CD4-positive, alpha-beta T cell treated with Interferon gamma for 1 hour (primary cell): ENCODE measurements at regions not wholly inside any gene's neighbourhood (a gene's known extent, or its start where the extent isn't known, plus 50 kb on each side); places are given as distances from the start of the nearest gene placed in this dataset.

Experiments used
- DNase-seq: peaks from one replicate; pipeline ENCODE4 v3.0.0-alpha.2; 2020

GRCh38 chr5:162325143-162325727, 257.7 kb downstream of the GABRG2 start:
- DNase-seq: no peak

GRCh38 chr5:162334944-162335343, 267.4 kb downstream of the GABRG2 start:
- no peak for DNase-seq

- DNase-seq: no peak
These were observed 292.9 kb downstream of the GABRG2 start for GRCh38 chr5:162360373-162360931.

- no peak for DNase-seq
These were observed 304.7 kb downstream of the GABRG2 start for GRCh38 chr5:162372256-162372655.

GRCh38 chr5:162377895-162378294, 310.3 kb downstream of the GABRG2 start:
- no peak for DNase-seq

- DNase-seq: no peak
These were observed 315.3 kb downstream of the GABRG2 start for GRCh38 chr5:162382839-162383238.

- DNase-seq: no peak
These were observed 316.7 kb downstream of the GABRG2 start for GRCh38 chr5:162384225-162384624.

GRCh38 chr5:162391833-162392232, 324.3 kb downstream of the GABRG2 start:
- DNase-seq: no peak

GRCh38 chr5:162392336-162392735, 324.8 kb downstream of the GABRG2 start:
- no peak for DNase-seq

- no peak for DNase-seq
These were observed 326.0 kb downstream of the GABRG2 start for GRCh38 chr5:162393534-162393933.

- no peak for DNase-seq
These were observed 340.0 kb downstream of the GABRG2 start for GRCh38 chr5:162407614-162408013.

- no peak for DNase-seq
These were observed 342.8 kb downstream of the GABRG2 start for GRCh38 chr5:162410365-162410764.

GRCh38 chr5:162429142-162429541, 361.6 kb downstream of the GABRG2 start:
- no peak for DNase-seq

GRCh38 chr5:162434281-162434680, 366.7 kb downstream of the GABRG2 start:
- DNase-seq: no peak

- no peak for DNase-seq
These were observed 368.5 kb downstream of the GABRG2 start for GRCh38 chr5:162436055-162436454.

- DNase-seq: no peak
These were observed 376.7 kb downstream of the GABRG2 start for GRCh38 chr5:162444129-162444762.

- no peak for DNase-seq
These were observed 388.5 kb downstream of the GABRG2 start for GRCh38 chr5:162456086-162456485.

- no peak for DNase-seq
These were observed 398.4 kb downstream of the GABRG2 start for GRCh38 chr5:162466011-162466410.

GRCh38 chr5:162473041-162473714, 405.6 kb downstream of the GABRG2 start:
- DNase-seq: no peak

- no peak for DNase-seq
These were observed 406.7 kb downstream of the GABRG2 start for GRCh38 chr5:162474239-162474638.

- no peak for DNase-seq
These were observed 416.5 kb downstream of the GABRG2 start for GRCh38 chr5:162484095-162484494.

- no peak for DNase-seq
These were observed 417.4 kb downstream of the GABRG2 start for GRCh38 chr5:162484986-162485385.

GRCh38 chr5:162485666-162486292, 418.2 kb downstream of the GABRG2 start:
- DNase-seq: no peak
